Spleen (tissue), 11 donors: ENCODE measurements at regions not wholly inside any gene's neighbourhood (a gene's known extent, or its start where the extent isn't known, plus 50 kb on each side); places are given as distances from the start of the nearest gene placed in this dataset.

Experiments
- DNase-seq: peaks from one replicate; pipeline ENCODE4 v3.0.0-alpha.2; 2020
- H3K27ac ChIP-seq, 8 donors: fragments of 200-600 bp; sonication (generic) in 7 of 8; 1 replicate in 4 of 8; 2 replicates in 4 of 8; pipeline versions ENCODE4 v1.5.0 to v1.8.0; 2016 to 2021; ENCODE audit warnings: inconsistent platforms in 4 of 8, mild to moderate bottlenecking in 4 of 8, moderate library complexity in 1 of 8
- H3K27me3 ChIP-seq, 7 donors: fragments of 200-600 bp; sonication (generic) in 6 of 7; replicated peaks in 1 of 7; 1 replicate in 4 of 7; 2 replicates in 3 of 7; pipeline versions ENCODE4 v1.5.0 to v1.8.0; 2016 to 2021; ENCODE audit warnings: inconsistent platforms in 3 of 7, mild to moderate bottlenecking in 1 of 7
- H3K36me3 ChIP-seq, 6 donors: fragments of 200-600 bp; sonication (generic) in 5 of 6; 1 replicate in 4 of 6; 2 replicates in 2 of 6; pipeline versions ENCODE4 v1.5.0 to v1.8.0; 2016 to 2021; ENCODE audit warnings: inconsistent platforms in 2 of 6
- H3K4me1 ChIP-seq, 6 donors: fragments of 200-600 bp; sonication (generic) in 5 of 6; 1 replicate in 3 of 6; 2 replicates in 3 of 6; pipeline versions ENCODE4 v1.5.0 to v1.8.0; 2016 to 2021; ENCODE audit warnings: inconsistent platforms in 3 of 6
- H3K4me3 ChIP-seq, 8 donors: fragments of 200-600 bp; sonication (generic) in 7 of 8; 1 replicate in 4 of 8; 2 replicates in 4 of 8; pipeline versions ENCODE4 v1.5.0 to v1.8.0; 2016 to 2021; ENCODE audit warnings: inconsistent platforms in 4 of 8, mild to moderate bottlenecking in 4 of 8, moderate library complexity in 2 of 8
- H3K9me3 ChIP-seq, 8 donors: fragments of 200-600 bp; sonication (generic) in 7 of 8; 1 replicate in 4 of 8; 2 replicates in 4 of 8; pipeline versions ENCODE4 v1.5.0 to v1.8.0; 2016 to 2021; ENCODE audit warnings: inconsistent platforms in 4 of 8
- CTCF ChIP-seq, 11 experiments: fragments of 200-600 bp in 7 of 11; fragments of 450-650 bp in 4 of 11; sonication (generic) in 4 of 11; IDR thresholded peaks in 8 of 11; conservative IDR thresholded peaks in 3 of 11; 1 replicate in 7 of 11; 2 replicates in 4 of 11; pipeline versions ENCODE4 v1.4.0 to v1.8.0; 2016 to 2021; ENCODE audit warnings: antibody characterized with exemption in 11 of 11, inconsistent platforms in 4 of 11, mild to moderate bottlenecking in 1 of 11
- POLR2A ChIP-seq, 3 donors: fragments of 450-650 bp; IDR thresholded peaks; one replicate each; pipeline ENCODE4 v1.5.1; 2017; ENCODE audit warnings: antibody characterized with exemption in 3 of 3, mild to moderate bottlenecking in 1 of 3
- POLR2AphosphoS5 ChIP-seq, 3 donors: sonication (generic); formaldehyde crosslinking; IDR thresholded peaks; one replicate each; pipeline ENCODE4 v1.5.1; 2017; ENCODE audit warnings: antibody characterized with exemption in 3 of 3
- WGBS, 5 donors: extraction: QIAGEN DNeasy Blood & Tissue Kit in 3 of 5; methylation state at CpG; one replicate each; pipeline versions ENCODE4 v1.1.5 to v1.1.7; 2013 to 2018; 5-methylcytosine and 5-hydroxymethylcytosine counted together
- intact Hi-C: fragments of 100-400 bp; cut with DNase I; formaldehyde crosslinking; loops from one replicate; pipeline ENCODE4 v1.15.0; 2023; ENCODE audit warnings: low total_unique reads
- donor health status: healthy with polysubstance abuse.
- donor health status: DM: no; HTN: no; CAD: no; lungs with moderate emphysema.
- donor health status: DM: no; HTN: no; CAD: no.
- donor health status: Bipolar disorder and iron deficiency.
- donor health status: healthy.
- donor health status: DM: no; HTN: no; CAD: no.
- donor health status: DM: yes; HTN: yes; CAD: no.

GRCh38 chr4:59597536-59598329 is 1602.4 kb upstream of the ADGRL3 start:
- no peaks in the 10 kb centered on the region for H3K36me3 ChIP-seq
- 46 to 71% (median 52%) methylated on average over 3 of the region's 3 CpGs for WGBS, 5 donors
- no peak for DNase-seq
- H3K4me1 ChIP-seq: no peaks in the 10 kb centered on the region
- no peaks in the 10 kb centered on the region for H3K27me3 ChIP-seq
- no peak overlapping the region for H3K4me3 ChIP-seq
- H3K9me3 ChIP-seq: no peaks in the 10 kb centered on the region
- TF ChIP-seq POLR2A (IDR thresholded peaks at IDR 0.05): no peak
- TF ChIP-seq CTCF (IDR thresholded peaks at IDR 0.05 in 8 of 11, conservative IDR thresholded peaks at IDR 0.05 in 3 of 11): no peak
- no peak for TF ChIP-seq POLR2AphosphoS5 (IDR thresholded peaks at IDR 0.05)
- no peak overlapping the region for H3K27ac ChIP-seq
- intact Hi-C loops: no loop called here

- no peaks in the 10 kb centered on the region for H3K4me1 ChIP-seq
- TF ChIP-seq CTCF (IDR thresholded peaks at IDR 0.05 in 8 of 11, conservative IDR thresholded peaks at IDR 0.05 in 3 of 11): no peak
- TF ChIP-seq POLR2AphosphoS5 (IDR thresholded peaks at IDR 0.05): no peak
- no peak for TF ChIP-seq POLR2A (IDR thresholded peaks at IDR 0.05)
- H3K4me3 ChIP-seq: no peak overlapping the region
- no peak for DNase-seq
- no peaks in the 10 kb centered on the region for H3K36me3 ChIP-seq
- no peaks in the 10 kb centered on the region for H3K27me3 ChIP-seq
- intact Hi-C loops: no loop called here
- H3K9me3 ChIP-seq: no peaks in the 10 kb centered on the region
- WGBS, 5 donors: 60 to 86% (median 72%) methylated on average over 1 of the region's 1 CpG
- H3K27ac ChIP-seq: no peak overlapping the region
Observed at GRCh38 chr4:59598330-59598618, 1601.9 kb upstream of the ADGRL3 start.

DNA sequence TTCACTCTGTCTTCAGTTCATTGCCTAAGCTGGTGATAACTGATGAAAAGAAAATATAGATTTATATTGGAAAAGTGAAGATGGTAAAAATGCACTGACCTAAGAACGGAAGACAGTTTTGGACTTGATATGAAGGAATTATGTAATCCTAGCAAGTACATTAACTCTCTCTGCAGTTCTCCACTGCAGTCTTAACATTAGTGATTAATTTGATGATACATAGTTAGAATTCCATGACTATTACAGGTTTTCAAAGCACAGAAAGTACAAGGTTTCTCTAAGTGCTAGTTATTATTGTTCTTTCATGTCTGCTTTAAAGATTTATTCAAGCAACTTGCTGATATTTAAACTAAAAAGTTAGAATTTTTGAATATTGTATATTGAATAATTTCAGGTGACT is 1591.7 kb upstream of the ADGRL3 start:
- intact Hi-C loops: no loop called here
- TF ChIP-seq POLR2A (IDR thresholded peaks at IDR 0.05) (no peak), POLR2AphosphoS5 (IDR thresholded peaks at IDR 0.05) (no peak), CTCF (IDR thresholded peaks at IDR 0.05 in 8 of 11, conservative IDR thresholded peaks at IDR 0.05 in 3 of 11) (no peak)

GRCh38 chr4:59612235-59612634 is 1587.9 kb upstream of the ADGRL3 start:
- no peak for DNase-seq
- Histone ChIP-seq H3K9me3 (no peaks in the 10 kb centered on the region), H3K36me3 (no peaks in the 10 kb centered on the region), H3K4me1 (no peaks in the 10 kb centered on the region), H3K27ac (no peak overlapping the region), H3K4me3 (no peak overlapping the region), H3K27me3 (no peaks in the 10 kb centered on the region)
- 42 to 77% (median 67%) methylated on average over 1 of the region's 1 CpG for WGBS, 5 donors
- TF ChIP-seq POLR2A (IDR thresholded peaks at IDR 0.05) (no peak), POLR2AphosphoS5 (IDR thresholded peaks at IDR 0.05) (no peak)
- intact Hi-C loops: no loop called here

More for the DNA sequence above, 1591.7 kb upstream of the ADGRL3 start:
- Histone ChIP-seq H3K9me3 (peaks cover 0 to 7% (median 0%) of the 10 kb centered on the region in 8 donors), H3K27ac (no peak overlapping the region), H3K27me3 (no peaks in the 10 kb centered on the region), H3K4me1 (no peaks in the 10 kb centered on the region), H3K4me3 (no peak overlapping the region), H3K36me3 (no peaks in the 10 kb centered on the region)
- 71 to 88% (median 79%) methylated on average over 1 of the region's 1 CpG for WGBS, 5 donors
- DNase-seq: no peak
